AG09309 (cell line): ENCODE measurements at regions not wholly inside any gene's neighbourhood (a gene's known extent, or its start where the extent isn't known, plus 50 kb on each side); places are given as distances from the start of the nearest gene placed in this dataset.

Experiments
- DNase-seq: peaks from one replicate; pipeline ENCODE4 v3.0.0-alpha.2; 2010; ENCODE audit warnings: low read depth
- H3K4me3 ChIP-seq: 2 replicates; pipeline ENCODE4 v1.5.1; 2011; ENCODE audit warnings: mild to moderate bottlenecking, low read depth, low read length, moderate library complexity; ENCODE audit not compliant: control insufficient read depth
- CTCF ChIP-seq: IDR thresholded peaks from 2 replicates; pipeline ENCODE4 v1.5.1; 2011; ENCODE audit warnings: mild to moderate bottlenecking, low read depth, low read length, inconsistent platforms; ENCODE audit not compliant: insufficient read depth, control insufficient read depth; ENCODE audit errors: missing control alignments

- no peak overlapping the region for H3K4me3 ChIP-seq
- DNase-seq: no peak
- no peak for TF ChIP-seq CTCF
These were observed 404.4 kb downstream of the CYLC2 start for GRCh38 chr9:103399535-103399934.

GRCh38 chr9:103407260-103407659 is 412.1 kb downstream of the CYLC2 start:
- H3K4me3 ChIP-seq: no peak overlapping the region
- no peak for DNase-seq
- no peak for TF ChIP-seq CTCF

- no peak overlapping the region for H3K4me3 ChIP-seq
- TF ChIP-seq CTCF: no peak
- DNase-seq: no peak
These were observed 414.9 kb downstream of the CYLC2 start for GRCh38 chr9:103410059-103410458.

- TF ChIP-seq CTCF: no peak
- H3K4me3 ChIP-seq: no peak overlapping the region
These were observed 432.6 kb downstream of the CYLC2 start for GRCh38 chr9:103427696-103428095.

GRCh38 chr9:103430469-103430868 is 435.3 kb downstream of the CYLC2 start:
- TF ChIP-seq CTCF: no peak
- H3K4me3 ChIP-seq: no peak overlapping the region
- no peak for DNase-seq

More at GRCh38 chr9:103427696-103428095, 432.6 kb downstream of the CYLC2 start:
- no peak for DNase-seq

- TF ChIP-seq CTCF: no peak
- H3K4me3 ChIP-seq: no peak overlapping the region
- DNase-seq: no peak
These were observed 436.7 kb downstream of the CYLC2 start for GRCh38 chr9:103431809-103432208.

- DNase-seq: no peak
- TF ChIP-seq CTCF: no peak
These were observed 449.0 kb downstream of the CYLC2 start for GRCh38 chr9:103444176-103444575.

More at GRCh38 chr9:103444176-103444575, 449.0 kb downstream of the CYLC2 start:
- H3K4me3 ChIP-seq: no peak overlapping the region
